PC-3 (cell line): ENCODE measurements at regions not wholly inside any gene's neighbourhood (a gene's known extent, or its start where the extent isn't known, plus 50 kb on each side); places are given as distances from the start of the nearest gene placed in this dataset.
"Not testable (repeated sequence)": the region's sequence is repeated elsewhere in the genome, so short reads cannot be mapped to it uniquely, and the experiment has no call there.

Experiments
- ATAC-seq: fragments of 200-7000 bp; cut with Tn5 transposase; 2 replicates; pipeline ENCODE4 v1.9.1; 2020; ENCODE audit warnings: mild to moderate bottlenecking, moderate library complexity
- BruUV-seq: library from RNA; stranded (reverse); fragments of 400-500 nt; replicated peaks from 2 replicates; lab custom pipeline; 2021; lab: Mats Ljungman, UMichigan
- CTCF ChIA-PET: fragments of 300-600 bp; sonication (Branson Sonifier 250); formaldehyde crosslinking; loops from one replicate; lab custom pipeline; 2022; ENCODE audit warnings: antibody characterized with exemption; lab: Charles Lee
- POLR2A ChIA-PET: fragments of 300-600 bp; sonication (Branson Sonifier 250); formaldehyde crosslinking; loops from one replicate; lab custom pipeline; 2022; ENCODE audit warnings: antibody characterized with exemption; ENCODE audit not compliant: unreplicated experiment; lab: Charles Lee
- DNase-seq: peaks from one replicate; pipeline ENCODE4 v3.0.0-alpha.2; 2015
- H2AFZ ChIP-seq: fragments of 300-600 bp; sonication (generic); 2 replicates; pipeline ENCODE4 v1.6.0; 2016; ENCODE audit warnings: antibody characterized with exemption, low read length
- H3F3A ChIP-seq: fragments of 300-600 bp; sonication (generic); one replicate; pipeline ENCODE4 v1.6.0; 2017; ENCODE audit warnings: antibody characterized with exemption, low read length, control low read depth, mild to moderate bottlenecking; ENCODE audit not compliant: unreplicated experiment
- H3K27ac ChIP-seq: fragments of 300-600 bp; sonication (generic); 2 replicates; pipeline ENCODE4 v1.5.1; 2016; ENCODE audit warnings: mild to moderate bottlenecking, low read length
- H3K27me3 ChIP-seq: fragments of 300-600 bp; sonication (generic); 2 replicates; pipeline ENCODE4 v1.6.1; 2016; ENCODE audit warnings: low read length, mixed read lengths
- H3K36me3 ChIP-seq: fragments of 300-600 bp; sonication (generic); 2 replicates; pipeline ENCODE4 v1.6.1; 2016; ENCODE audit warnings: low read depth, mixed run types, low read length, mixed read lengths
- H3K4me1 ChIP-seq: fragments of 300-600 bp; sonication (generic); 2 replicates; pipeline ENCODE4 v1.5.1; 2016; ENCODE audit warnings: low read length; ENCODE audit not compliant: insufficient read depth
- H3K4me2 ChIP-seq: fragments of 300-600 bp; sonication (generic); 2 replicates; pipeline ENCODE4 v1.6.0; 2016; ENCODE audit warnings: low read length
- H3K4me3 ChIP-seq: fragments of 300-600 bp; sonication (generic); 2 replicates; pipeline ENCODE4 v1.5.1; 2016; ENCODE audit warnings: mild to moderate bottlenecking, low read length, mixed read lengths
- H3K79me2 ChIP-seq: fragments of 300-600 bp; sonication (generic); 2 replicates; pipeline ENCODE4 v1.6.1; 2017; ENCODE audit warnings: low read length, mixed read lengths
- H3K9ac ChIP-seq: fragments of 300-600 bp; sonication (generic); 2 replicates; pipeline ENCODE4 v1.6.0; 2016; ENCODE audit warnings: mild to moderate bottlenecking, low read length
- H3K9me2 ChIP-seq: fragments of 300-600 bp; sonication (generic); replicated peaks from 2 replicates; pipeline ENCODE4 v1.6.1; 2016; ENCODE audit warnings: mixed run types, low read length, mixed read lengths
- H3K9me3 ChIP-seq: fragments of 300-600 bp; sonication (generic); 2 replicates; pipeline ENCODE4 v1.6.1; 2016; ENCODE audit warnings: low read length, mixed read lengths
- H4K20me1 ChIP-seq: fragments of 300-600 bp; sonication (generic); 2 replicates; pipeline ENCODE4 v1.6.1; 2016; ENCODE audit warnings: low read length, mixed read lengths
- EZH2 ChIP-seq: fragments of 300-600 bp; sonication (generic); IDR thresholded peaks from one replicate; pipeline ENCODE4 v1.6.1; 2017; ENCODE audit warnings: antibody characterized with exemption, mild to moderate bottlenecking, low read length; ENCODE audit not compliant: unreplicated experiment
- EZH2phosphoT487 ChIP-seq: fragments of 300-600 bp; sonication (generic); IDR thresholded peaks from 2 replicates; pipeline ENCODE4 v1.6.1; 2018; ENCODE audit warnings: mild to moderate bottlenecking, antibody characterized with exemption, low read length, borderline replicate concordance
- intact Hi-C: fragments of 100-400 bp; cut with micrococcal nuclease; formaldehyde crosslinking; loops from 2 replicates; pipeline ENCODE4 v1.9.0; 2023
- TF ChIP-seq, protein P1 (sequence below): fragments of 300-600 bp; sonication (generic); conservative IDR thresholded peaks from 2 replicates; pipeline ENCODE4 v1.5.1; 2017; ENCODE audit warnings: antibody characterized with exemption, low read depth, mild to moderate bottlenecking, low read length

DNA sequence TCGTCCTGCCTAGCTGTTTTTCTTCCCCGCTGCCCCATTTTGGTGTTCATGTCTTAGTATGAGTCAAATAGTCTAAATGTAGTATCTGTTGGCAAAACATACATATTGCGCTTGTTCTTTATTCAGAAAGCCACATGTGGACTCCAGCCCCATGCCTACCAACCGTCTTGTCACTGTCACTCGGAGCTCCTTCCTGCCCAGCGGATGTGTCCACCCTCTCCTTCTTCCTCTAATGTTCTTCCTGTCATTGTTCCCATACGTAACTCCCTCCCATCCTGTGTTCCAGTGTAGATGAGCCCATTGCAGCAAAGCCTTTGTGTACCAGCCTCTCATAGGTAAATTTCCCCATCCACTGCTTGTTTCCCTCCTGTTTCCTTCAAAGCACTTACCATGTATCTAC, 120.5 kb downstream of the TMX1 start:
- ChIA-PET CTCF (no interaction called here), POLR2A (no interaction called here)
- no TSS peak for BruUV-seq
- Histone ChIP-seq H3K9me2 (no peaks in the 10 kb centered on the region), H2AFZ (no peak overlapping the region), H3K9ac (no peak overlapping the region), H3K36me3 (no peaks in the 10 kb centered on the region), H3K27me3 (no peaks in the 10 kb centered on the region), H3K79me2 (no peaks in the 10 kb centered on the region), H3K27ac (no peak overlapping the region), H3K4me1 (no peaks in the 10 kb centered on the region), H3K4me2 (no peak overlapping the region), H3K9me3 (no peaks in the 10 kb centered on the region), H3K4me3 (no peak overlapping the region), H4K20me1 (no peaks in the 10 kb centered on the region), H3F3A (no peaks in the 10 kb centered on the region)
- ATAC-seq = no peak
- TF ChIP-seq EZH2phosphoT487 (no peak), EZH2 (no peak)
- TF ChIP-seq, protein P1, sequence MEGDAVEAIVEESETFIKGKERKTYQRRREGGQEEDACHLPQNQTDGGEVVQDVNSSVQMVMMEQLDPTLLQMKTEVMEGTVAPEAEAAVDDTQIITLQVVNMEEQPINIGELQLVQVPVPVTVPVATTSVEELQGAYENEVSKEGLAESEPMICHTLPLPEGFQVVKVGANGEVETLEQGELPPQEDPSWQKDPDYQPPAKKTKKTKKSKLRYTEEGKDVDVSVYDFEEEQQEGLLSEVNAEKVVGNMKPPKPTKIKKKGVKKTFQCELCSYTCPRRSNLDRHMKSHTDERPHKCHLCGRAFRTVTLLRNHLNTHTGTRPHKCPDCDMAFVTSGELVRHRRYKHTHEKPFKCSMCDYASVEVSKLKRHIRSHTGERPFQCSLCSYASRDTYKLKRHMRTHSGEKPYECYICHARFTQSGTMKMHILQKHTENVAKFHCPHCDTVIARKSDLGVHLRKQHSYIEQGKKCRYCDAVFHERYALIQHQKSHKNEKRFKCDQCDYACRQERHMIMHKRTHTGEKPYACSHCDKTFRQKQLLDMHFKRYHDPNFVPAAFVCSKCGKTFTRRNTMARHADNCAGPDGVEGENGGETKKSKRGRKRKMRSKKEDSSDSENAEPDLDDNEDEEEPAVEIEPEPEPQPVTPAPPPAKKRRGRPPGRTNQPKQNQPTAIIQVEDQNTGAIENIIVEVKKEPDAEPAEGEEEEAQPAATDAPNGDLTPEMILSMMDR = no peak
- intact Hi-C loops = loop anchor here (10.0 kb wide), 1 partner anchor 414 kb away; no protein-coding TSS in a partner anchor
- no peak for DNase-seq

DNA sequence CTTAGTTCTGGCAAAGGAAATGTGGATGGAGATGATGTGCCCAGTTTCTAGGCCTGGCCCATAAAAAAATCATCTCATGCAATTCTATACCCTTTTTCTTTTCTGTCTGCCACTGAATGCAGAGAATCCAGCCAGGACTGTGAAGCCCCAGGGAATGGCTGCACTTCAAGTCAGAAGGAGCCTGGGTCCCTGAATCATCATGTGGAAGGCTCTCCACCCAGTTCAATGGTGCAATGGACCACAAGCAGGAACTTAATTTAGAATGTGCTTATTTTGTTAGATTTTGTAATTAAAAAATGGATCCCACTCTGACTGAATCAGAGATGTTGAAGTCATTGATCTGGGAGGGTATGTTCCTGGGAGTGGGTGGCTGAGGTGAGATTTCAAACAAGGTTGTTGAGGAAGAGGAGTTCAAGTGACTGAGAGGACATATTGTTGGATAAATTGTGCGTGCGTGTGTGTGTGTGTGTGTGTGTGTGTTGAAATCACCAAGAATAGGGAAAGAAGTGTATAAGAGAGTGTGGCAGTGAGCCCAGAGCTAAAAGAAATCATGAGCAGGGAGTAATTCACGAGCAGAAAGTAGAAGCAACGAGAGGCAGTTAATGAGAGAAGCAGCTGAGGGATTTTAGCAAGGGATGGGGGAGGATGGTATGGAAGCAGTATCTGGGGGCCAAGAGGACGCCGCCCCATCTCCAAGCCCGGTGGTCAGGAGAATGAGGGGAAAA, 125.4 kb downstream of the TMX1 start:
- Histone ChIP-seq H3K4me3 (no peak overlapping the region), H3K36me3 (no peaks in the 10 kb centered on the region), H3K79me2 (no peaks in the 10 kb centered on the region), H3K9me3 (no peaks in the 10 kb centered on the region), H3K9me2 (no peaks in the 10 kb centered on the region), H3K27ac (no peak overlapping the region), H3K4me1 (peaks cover 11% of the 10 kb centered on the region), H3K27me3 (no peaks in the 10 kb centered on the region), H3K9ac (no peak overlapping the region), H4K20me1 (no peaks in the 10 kb centered on the region), H3K4me2 (no peak overlapping the region), H3F3A (no peaks in the 10 kb centered on the region), H2AFZ (no peak overlapping the region)
- DNase-seq (no peak), ATAC-seq (no peak)
- POLR2A ChIA-PET = no interaction called here
- CTCF ChIA-PET = no interaction called here
- no TSS peak for BruUV-seq
- no peak for TF ChIP-seq EZH2phosphoT487
- TF ChIP-seq EZH2 = no peak
- TF ChIP-seq, protein P1 = no peak
- intact Hi-C loops = loop anchor here (10.0 kb wide), 1 partner anchor 409 kb away; no protein-coding TSS in a partner anchor

DNA sequence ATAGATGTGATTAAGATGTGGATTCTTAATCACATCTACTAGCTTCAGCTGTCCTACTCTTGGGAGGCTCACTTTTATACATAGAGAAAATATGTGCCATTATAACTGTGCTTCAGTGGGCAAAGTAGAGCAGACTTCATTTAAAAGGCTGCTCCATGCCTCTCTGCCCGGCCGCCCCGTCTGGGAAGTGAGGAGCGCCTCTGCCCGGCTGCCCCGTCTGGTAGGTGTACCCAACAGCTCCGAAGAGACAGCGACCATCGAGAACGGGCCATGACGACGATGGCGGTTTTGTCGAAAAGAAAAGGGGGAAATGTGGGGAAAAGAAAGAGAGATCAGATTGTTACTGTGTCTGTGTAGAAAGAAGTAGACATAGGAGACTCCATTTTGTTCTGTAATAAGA, 126.4 kb downstream of the TMX1 start:
- H3K27ac ChIP-seq, DNase-seq, H3K4me3 ChIP-seq, H3K9me3 ChIP-seq, H3K79me2 ChIP-seq, BruUV-seq, ATAC-seq, H3K36me3 ChIP-seq, H3K9ac ChIP-seq, H3K9me2 ChIP-seq, H3K27me3 ChIP-seq, H2AFZ ChIP-seq, H3K4me2 ChIP-seq, H3F3A ChIP-seq, H4K20me1 ChIP-seq, CTCF ChIA-PET: not testable (repeated sequence)
- H3K4me1 ChIP-seq = peaks cover 22% of the 10 kb centered on the region
- POLR2A ChIA-PET = interaction anchor here (0.6 kb wide), 1 partner anchor 33 kb away, joined by 8 read pairs; no protein-coding TSS in a partner anchor
- intact Hi-C loops = loop anchor here (10.0 kb wide), 1 partner anchor 408 kb away; no protein-coding TSS in a partner anchor

DNA sequence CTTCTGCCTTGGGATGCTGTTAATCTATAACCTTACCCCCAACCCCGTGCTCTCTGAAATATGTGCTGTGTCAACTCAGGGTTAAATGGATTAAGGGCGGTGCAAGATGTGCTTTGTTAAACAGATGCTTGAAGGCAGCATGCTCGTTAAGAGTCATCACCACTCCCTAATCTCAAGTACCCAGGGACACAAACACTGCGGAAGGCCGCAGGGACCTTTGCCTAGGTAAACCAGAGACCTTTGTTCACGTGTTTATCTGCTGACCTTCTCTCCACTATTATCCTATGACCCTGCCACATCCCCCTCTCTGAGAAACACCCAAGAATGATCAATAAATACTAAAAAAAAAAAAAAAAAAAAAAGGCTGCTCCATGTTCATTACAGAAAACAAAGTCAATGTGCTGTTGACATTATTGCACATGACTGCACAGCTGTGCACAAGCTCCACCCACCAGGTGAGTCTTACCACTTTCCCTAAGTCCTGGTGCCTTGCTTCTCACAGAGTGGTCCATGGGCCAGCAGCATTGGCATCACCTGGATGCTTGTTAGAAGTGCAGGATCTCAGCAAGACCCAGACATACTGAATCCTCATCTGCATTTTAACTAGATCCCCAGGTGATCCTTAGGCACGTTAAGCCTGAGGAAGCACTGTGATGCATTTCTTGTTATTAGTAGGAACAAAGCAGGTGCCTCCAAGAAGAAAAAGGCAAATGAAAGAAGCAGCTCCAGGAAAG, 127.0 kb downstream of the TMX1 start:
- CTCF ChIA-PET = interaction anchor here (0.6 kb wide), 1 partner anchor 219 kb away, joined by 3 read pairs; no protein-coding TSS in a partner anchor
- H3K27ac ChIP-seq, H3K4me3 ChIP-seq, H3K79me2 ChIP-seq, DNase-seq, H3K9me3 ChIP-seq, H3K9ac ChIP-seq, H2AFZ ChIP-seq, H3K9me2 ChIP-seq, H3F3A ChIP-seq, H3K4me2 ChIP-seq, BruUV-seq, H3K36me3 ChIP-seq, H4K20me1 ChIP-seq, H3K27me3 ChIP-seq: not testable (repeated sequence)
- POLR2A ChIA-PET = interaction anchor here (0.5 to 0.6 kb wide), 2 partner anchors 26 to 32 kb away, joined by 4 to 8 read pairs; no protein-coding TSS in a partner anchor
- ATAC-seq = peak; percentile 31
- intact Hi-C loops = loop anchor here (10.0 kb wide), 1 partner anchor 408 kb away; no protein-coding TSS in a partner anchor
- peaks cover 24% of the 10 kb centered on the region for H3K4me1 ChIP-seq
